Immature natural killer cell (primary cell): ENCODE measurements at regions not wholly inside any gene's neighbourhood (a gene's known extent, or its start where the extent isn't known, plus 50 kb on each side); places are given as distances from the start of the nearest gene placed in this dataset.
"Not testable (repeated sequence)": the region's sequence is repeated elsewhere in the genome, so short reads cannot be mapped to it uniquely, and the experiment has no call there.

Source experiments
- DNase-seq, 3 donors: peaks; one replicate each; pipeline ENCODE4 v3.0.0; 2022; ENCODE audit warnings: mixed read lengths in 1 of 3
- H3K27ac Mint-ChIP-seq, 6 donors: one replicate each; pipeline ENCODE4 v1.8.0; 2020; ENCODE audit warnings: mixed read lengths in 6 of 6, mild to moderate bottlenecking in 5 of 6, inconsistent platforms in 4 of 6, moderate library complexity in 3 of 6
- H3K27me3 Mint-ChIP-seq, 3 donors: one replicate each; pipeline ENCODE4 v1.8.0; 2020 to 2021; ENCODE audit warnings: low read depth in 3 of 3, mild to moderate bottlenecking in 3 of 3, mixed read lengths in 3 of 3, moderate library complexity in 3 of 3, inconsistent platforms in 1 of 3
- H3K36me3 Mint-ChIP-seq, 3 donors: one replicate each; pipeline ENCODE4 v1.8.0; 2020; ENCODE audit warnings: mixed read lengths in 3 of 3, inconsistent platforms in 2 of 3, mild to moderate bottlenecking in 2 of 3
- H3K4me1 Mint-ChIP-seq, 2 donors: one replicate each; pipeline ENCODE4 v1.8.0; 2020; ENCODE audit warnings: inconsistent platforms in 2 of 2, mild to moderate bottlenecking in 2 of 2, mixed read lengths in 2 of 2, moderate library complexity in 1 of 2
- H3K4me3 Mint-ChIP-seq, 5 donors: one replicate each; pipeline ENCODE4 v1.8.0; 2020; ENCODE audit warnings: mild to moderate bottlenecking in 5 of 5, mixed read lengths in 5 of 5, inconsistent platforms in 3 of 5, moderate library complexity in 3 of 5
- H3K9me3 Mint-ChIP-seq, 6 donors: one replicate each; pipeline ENCODE4 v1.8.0; 2020; ENCODE audit warnings: mild to moderate bottlenecking in 6 of 6, mixed read lengths in 6 of 6, inconsistent platforms in 4 of 6, moderate library complexity in 3 of 6

DNA sequence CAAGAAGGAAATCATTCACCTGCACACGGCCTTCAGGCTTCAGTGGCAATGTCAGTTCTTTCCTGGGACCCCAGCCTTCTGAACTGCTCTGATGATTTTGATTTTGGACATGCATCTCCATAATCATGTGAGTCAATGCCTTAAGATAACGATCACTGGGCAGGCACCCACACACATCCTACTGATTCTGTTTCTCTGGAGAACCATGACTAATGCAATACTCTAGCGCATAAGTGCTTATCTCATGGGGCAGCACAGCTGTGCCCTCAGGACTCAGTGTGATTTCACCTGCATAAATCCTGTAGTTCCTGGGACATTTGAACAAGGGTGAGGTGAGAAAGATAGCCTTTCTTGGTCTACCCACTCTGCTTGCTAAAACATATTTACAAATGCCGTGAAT lies 144.6 kb downstream of the AKAIN1 start:
- H3K4me3 Mint-ChIP-seq: no peak overlapping the region
- H3K36me3 Mint-ChIP-seq: no peaks in the 10 kb centered on the region
- peaks cover 4 to 12% of the 10 kb centered on the region in 2 donors for H3K4me1 Mint-ChIP-seq
- peaks cover 0 to 2% (median 0%) of the 10 kb centered on the region in 3 donors for H3K27me3 Mint-ChIP-seq
- H3K27ac Mint-ChIP-seq: no peak overlapping the region
- DNase-seq: no peak
- H3K9me3 Mint-ChIP-seq: peaks cover 0 to 3% (median 0%) of the 10 kb centered on the region in 6 donors

DNA sequence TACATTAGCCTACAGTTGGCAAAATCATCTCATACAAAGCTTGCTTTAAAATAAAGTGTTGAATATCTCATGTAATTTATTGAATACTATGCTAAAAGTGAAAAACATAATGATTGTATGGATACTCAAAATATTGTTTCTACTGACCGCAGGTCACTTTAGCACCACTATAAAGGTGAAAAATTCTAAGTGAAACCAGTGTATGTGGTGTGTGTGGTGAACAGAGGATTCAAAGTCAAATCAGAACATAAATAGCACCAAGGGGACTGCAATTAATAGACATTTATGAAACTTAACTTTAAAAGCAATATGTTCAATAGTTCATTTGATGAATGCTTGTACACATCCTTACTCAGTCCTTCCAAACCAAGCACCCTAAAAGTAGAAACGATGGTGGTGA lies 145.8 kb downstream of the AKAIN1 start:
- no peak for DNase-seq
- H3K36me3 Mint-ChIP-seq: no peaks in the 10 kb centered on the region
- H3K27me3 Mint-ChIP-seq: no peaks in the 10 kb centered on the region
- no peak overlapping the region for H3K27ac Mint-ChIP-seq
- no peaks in the 10 kb centered on the region for H3K4me1 Mint-ChIP-seq
- H3K4me3 Mint-ChIP-seq: no peak overlapping the region
- H3K9me3 Mint-ChIP-seq: peaks cover 0 to 3% (median 0%) of the 10 kb centered on the region in 6 donors

- Mint-ChIP-seq H3K9me3 (peaks cover 0 to 3% (median 0%) of the 10 kb centered on the region in 6 donors), H3K27ac (no peak overlapping the region), H3K36me3 (no peaks in the 10 kb centered on the region), H3K4me3 (no peak overlapping the region), H3K27me3 (no peaks in the 10 kb centered on the region), H3K4me1 (no peaks in the 10 kb centered on the region)
- no peak for DNase-seq
Observed at GRCh38 chr18:5049124-5049523, 147.9 kb downstream of the AKAIN1 start.

- peaks cover 0 to 12% (median 7%) of the 10 kb centered on the region in 6 donors for H3K9me3 Mint-ChIP-seq
- DNase-seq: no peak
- no peaks in the 10 kb centered on the region for H3K36me3 Mint-ChIP-seq
- peaks cover 2 to 4% (median 3%) of the 10 kb centered on the region in 3 donors for H3K27me3 Mint-ChIP-seq
- H3K27ac Mint-ChIP-seq: no peak overlapping the region
- H3K4me3 Mint-ChIP-seq: no peak overlapping the region
- H3K4me1 Mint-ChIP-seq: no peaks in the 10 kb centered on the region
Observed at GRCh38 chr18:5040476-5040875, 156.6 kb downstream of the AKAIN1 start.

DNA sequence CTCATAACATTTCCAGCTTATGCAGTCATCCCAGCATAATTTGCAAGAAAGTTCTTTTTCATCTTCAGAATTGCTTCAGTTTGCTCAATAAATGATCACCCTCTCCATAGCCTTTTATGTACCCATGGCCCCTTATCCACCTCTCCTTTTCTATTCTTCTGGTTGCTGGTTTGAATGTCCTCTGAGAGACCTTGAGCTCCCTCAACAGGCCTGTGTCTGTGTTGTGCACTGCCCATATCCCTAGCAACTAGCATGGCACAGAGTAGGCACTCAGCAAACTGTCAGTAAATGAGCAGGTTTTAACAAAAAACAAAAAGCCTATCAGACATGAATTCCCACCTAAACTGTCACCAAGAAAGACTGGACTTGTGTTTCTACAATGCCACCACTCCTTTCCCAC lies 160.5 kb downstream of the AKAIN1 start:
- Mint-ChIP-seq H3K4me1 (no peaks in the 10 kb centered on the region), H3K4me3 (no peak overlapping the region), H3K9me3 (peaks cover 0 to 29% (median 7%) of the 10 kb centered on the region in 6 donors), H3K27me3 (peaks cover 1 to 4% (median 2%) of the 10 kb centered on the region in 3 donors), H3K36me3 (peaks cover 0 to 3% (median 0%) of the 10 kb centered on the region in 3 donors), H3K27ac (no peak overlapping the region)
- DNase-seq: no peak

GRCh38 chr18:5031216-5031615 lies 165.8 kb downstream of the AKAIN1 start:
- DNase-seq: no peak
- Mint-ChIP-seq H3K4me1 (no peaks in the 10 kb centered on the region), H3K27me3 (no peaks in the 10 kb centered on the region), H3K9me3 (peaks cover 0 to 29% (median 2%) of the 10 kb centered on the region in 6 donors), H3K36me3 (peaks cover 0 to 3% (median 0%) of the 10 kb centered on the region in 3 donors), H3K4me3 (no peak overlapping the region), H3K27ac (no peak overlapping the region)

GRCh38 chr18:5030636-5031035 lies 166.4 kb downstream of the AKAIN1 start:
- DNase-seq: no peak
- H3K27ac Mint-ChIP-seq: no peak overlapping the region
- no peaks in the 10 kb centered on the region for H3K4me1 Mint-ChIP-seq
- H3K36me3 Mint-ChIP-seq: peaks cover 0 to 3% (median 0%) of the 10 kb centered on the region in 3 donors
- H3K9me3 Mint-ChIP-seq: peaks cover 0 to 23% (median 2%) of the 10 kb centered on the region in 6 donors
- no peak overlapping the region for H3K4me3 Mint-ChIP-seq
- H3K27me3 Mint-ChIP-seq: no peaks in the 10 kb centered on the region

DNA sequence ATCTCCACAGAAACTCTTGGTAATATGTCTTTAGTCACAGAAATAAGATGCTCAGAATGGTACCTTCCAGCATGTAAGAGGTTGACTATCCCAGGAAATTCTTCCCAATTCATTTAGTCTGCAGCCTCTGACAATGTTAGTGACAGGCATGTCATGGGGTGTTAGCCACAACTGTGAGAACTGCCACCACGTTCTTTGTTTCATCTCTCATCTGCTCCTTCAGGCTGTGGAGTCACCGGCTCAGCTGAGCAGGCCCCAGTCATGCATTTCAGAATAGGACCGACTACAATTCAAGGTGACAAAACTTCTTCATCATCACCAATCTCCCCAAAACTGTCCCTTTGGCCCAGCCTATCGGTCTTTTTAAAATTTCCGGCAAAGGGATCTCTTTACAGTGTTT lies 167.5 kb downstream of the AKAIN1 start:
- Mint-ChIP-seq H3K36me3 (peaks cover 0 to 3% (median 0%) of the 10 kb centered on the region in 3 donors), H3K4me1 (no peaks in the 10 kb centered on the region), H3K4me3 (no peak overlapping the region), H3K27ac (no peak overlapping the region), H3K27me3 (no peaks in the 10 kb centered on the region), H3K9me3 (peaks cover 0 to 18% (median 2%) of the 10 kb centered on the region in 6 donors)
- no peak for DNase-seq

GRCh38 chr18:5024741-5025140 lies 172.3 kb downstream of the AKAIN1 start:
- DNase-seq: no peak
- Mint-ChIP-seq H3K27me3 (no peaks in the 10 kb centered on the region), H3K36me3 (no peaks in the 10 kb centered on the region), H3K4me1 (no peaks in the 10 kb centered on the region), H3K9me3 (peaks cover 0 to 2% (median 0%) of the 10 kb centered on the region in 6 donors), H3K27ac (no peak overlapping the region), H3K4me3 (no peak overlapping the region)

- H3K4me1 Mint-ChIP-seq: no peaks in the 10 kb centered on the region
- no peaks in the 10 kb centered on the region for H3K36me3 Mint-ChIP-seq
- H3K4me3 Mint-ChIP-seq: no peak overlapping the region
- H3K9me3 Mint-ChIP-seq: peaks cover 0 to 5% (median 0%) of the 10 kb centered on the region in 6 donors
- H3K27ac Mint-ChIP-seq: no peak overlapping the region
- no peak for DNase-seq
- no peaks in the 10 kb centered on the region for H3K27me3 Mint-ChIP-seq
Observed at GRCh38 chr18:5021558-5021957, 175.5 kb downstream of the AKAIN1 start.

DNA sequence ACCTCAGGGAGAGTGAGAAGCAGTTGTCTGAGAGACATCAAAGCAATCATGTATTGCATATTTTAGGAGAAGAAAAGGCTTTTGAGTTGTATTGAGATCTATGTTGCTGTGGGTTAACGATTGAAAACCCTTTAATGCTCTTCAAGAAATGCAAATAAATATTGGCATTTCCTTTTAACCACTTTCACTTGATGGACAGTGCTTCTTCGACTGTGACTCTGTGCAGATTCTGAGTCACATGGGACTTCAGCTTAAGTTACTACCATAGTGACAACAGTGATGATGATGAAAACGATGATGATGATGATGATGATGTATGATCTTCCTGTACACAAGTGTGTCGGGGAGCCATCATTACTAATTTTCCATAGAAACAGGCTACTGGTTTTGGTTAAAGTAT lies 181.8 kb downstream of the AKAIN1 start:
- Mint-ChIP-seq H3K9me3 (peaks cover 0 to 11% (median under 1%) of the 10 kb centered on the region in 6 donors), H3K4me1 (no peaks in the 10 kb centered on the region), H3K36me3 (no peaks in the 10 kb centered on the region), H3K4me3 (no peak overlapping the region), H3K27me3 (no peaks in the 10 kb centered on the region), H3K27ac (no peak overlapping the region)
- no peak for DNase-seq

GRCh38 chr18:5004031-5004820 lies 192.8 kb downstream of the AKAIN1 start:
- DNase-seq, H3K36me3 Mint-ChIP-seq, H3K4me1 Mint-ChIP-seq, H3K27ac Mint-ChIP-seq, H3K27me3 Mint-ChIP-seq, H3K4me3 Mint-ChIP-seq: not testable (repeated sequence)
- peaks cover 3 to 17% (median 8%) of the 10 kb centered on the region in 6 donors for H3K9me3 Mint-ChIP-seq

DNA sequence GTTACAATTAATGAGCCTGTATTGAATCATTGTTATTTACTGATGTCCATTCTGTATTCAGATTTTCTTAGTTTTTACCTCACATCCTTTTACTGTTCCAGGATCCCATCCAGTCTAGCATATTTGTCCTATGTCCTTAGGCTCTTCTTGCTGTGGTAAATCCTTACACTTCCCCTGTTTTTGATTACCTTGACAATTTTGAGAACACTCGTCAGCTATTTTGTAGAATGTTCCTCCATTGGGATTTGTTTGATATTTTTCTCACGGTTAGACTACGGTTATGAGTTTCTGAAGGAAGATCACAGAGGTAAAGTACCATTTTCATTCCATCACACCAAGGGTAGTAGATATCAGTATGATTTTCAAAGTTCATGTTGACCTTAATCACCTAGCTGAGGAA lies 202.3 kb downstream of the AKAIN1 start:
- peaks cover 0 to 4% (median 3%) of the 10 kb centered on the region in 3 donors for H3K27me3 Mint-ChIP-seq
- H3K9me3 Mint-ChIP-seq: peaks cover 0 to 35% (median 13%) of the 10 kb centered on the region in 6 donors
- H3K36me3 Mint-ChIP-seq: no peaks in the 10 kb centered on the region
- no peaks in the 10 kb centered on the region for H3K4me1 Mint-ChIP-seq
- no peak overlapping the region for H3K4me3 Mint-ChIP-seq
- DNase-seq: no peak
- H3K27ac Mint-ChIP-seq: no peak overlapping the region

- no peak overlapping the region for H3K27ac Mint-ChIP-seq
- no peak for DNase-seq
- peaks cover 0 to 4% (median 0%) of the 10 kb centered on the region in 3 donors for H3K27me3 Mint-ChIP-seq
- no peaks in the 10 kb centered on the region for H3K4me1 Mint-ChIP-seq
- peaks cover 5 to 24% (median 9%) of the 10 kb centered on the region in 6 donors for H3K9me3 Mint-ChIP-seq
- no peak overlapping the region for H3K4me3 Mint-ChIP-seq
- no peaks in the 10 kb centered on the region for H3K36me3 Mint-ChIP-seq
Observed at GRCh38 chr18:4987452-4988405, 209.3 kb downstream of the AKAIN1 start.
